Omental fat pad (tissue), 3 donors: ENCODE measurements at regions not wholly inside any gene's neighbourhood (a gene's known extent, or its start where the extent isn't known, plus 50 kb on each side); places are given as distances from the start of the nearest gene placed in this dataset.

Experiments used
- ATAC-seq: fragments of 150-250 bp; one replicate; pipeline ENCODE4 v1.9.1; 2016; ENCODE audit warnings: mild to moderate bottlenecking, moderate library complexity; ENCODE audit not compliant: low FRiP score
- DNase-seq: peaks from one replicate; pipeline ENCODE4 v3.0.0-alpha.2; 2019; ENCODE audit warnings: low spot score
- CTCF ChIP-seq, 3 donors: fragments of 450-650 bp; IDR thresholded peaks; one replicate each; pipeline ENCODE4 v1.5.1; 2016 to 2017; ENCODE audit warnings: antibody characterized with exemption in 3 of 3, mild to moderate bottlenecking in 3 of 3, moderate library complexity in 2 of 3

GRCh38 chr11:92387859-92388258 lies 163.2 kb downstream of the FAT3 start:
- ATAC-seq = no peak
- no peak for TF ChIP-seq CTCF (IDR thresholded peaks at IDR 0.05)
- DNase-seq = no peak

GRCh38 chr11:92388380-92388779 lies 163.8 kb downstream of the FAT3 start:
- no peak for DNase-seq
- TF ChIP-seq CTCF (IDR thresholded peaks at IDR 0.05) = no peak
- ATAC-seq = no peak

GRCh38 chr11:92390783-92391182 lies 166.2 kb downstream of the FAT3 start:
- no peak for TF ChIP-seq CTCF (IDR thresholded peaks at IDR 0.05)
- DNase-seq = no peak
- no peak for ATAC-seq

- DNase-seq (no peak), ATAC-seq (no peak)
- TF ChIP-seq CTCF (IDR thresholded peaks at IDR 0.05) = no peak
These were observed 166.7 kb downstream of the FAT3 start for GRCh38 chr11:92391364-92391763.

- ATAC-seq = no peak
- no peak for DNase-seq
- no peak for TF ChIP-seq CTCF (IDR thresholded peaks at IDR 0.05)
These were observed 167.2 kb downstream of the FAT3 start for GRCh38 chr11:92391808-92392207.

DNA sequence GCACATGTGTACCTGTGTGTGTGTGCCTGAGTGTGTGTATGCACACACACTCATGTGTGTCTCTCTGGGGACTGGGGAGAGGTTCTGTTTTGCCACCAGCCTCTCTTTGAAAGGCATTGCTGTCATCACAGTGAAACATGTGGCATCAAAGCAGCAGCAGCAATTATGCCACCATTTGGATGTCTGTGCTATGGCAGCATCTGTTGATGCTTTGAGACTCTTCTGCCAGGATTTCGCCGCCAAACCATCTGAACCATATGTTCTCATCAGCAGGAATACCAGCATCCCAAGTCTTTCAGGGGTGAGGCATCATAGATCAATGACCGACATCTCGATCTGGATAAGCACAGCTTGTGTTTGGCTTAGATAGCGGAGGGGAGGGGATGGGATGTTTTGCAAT lies 168.6 kb downstream of the FAT3 start:
- no peak for ATAC-seq
- no peak for DNase-seq
- TF ChIP-seq CTCF (IDR thresholded peaks at IDR 0.05) = no peak

DNA sequence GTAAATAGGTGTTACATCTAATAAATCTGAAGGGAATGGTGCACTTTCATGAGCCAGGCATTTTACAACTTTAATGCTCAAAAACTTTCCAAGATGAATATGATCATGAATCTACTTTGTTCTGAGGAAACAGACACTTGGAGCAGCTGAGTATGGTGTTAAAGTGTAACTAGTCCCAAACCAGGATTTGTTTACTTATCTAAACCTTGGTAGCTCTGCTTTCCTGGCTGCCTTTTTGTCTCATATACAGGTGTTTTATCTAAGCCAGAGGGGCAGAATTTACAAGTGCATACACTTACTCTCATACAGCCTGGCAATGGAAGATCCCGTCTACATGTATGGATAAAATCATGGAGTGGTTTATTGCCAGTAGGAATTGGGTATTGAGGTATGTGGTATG lies 171.5 kb downstream of the FAT3 start:
- DNase-seq (no peak), ATAC-seq (no peak)
- TF ChIP-seq CTCF (IDR thresholded peaks at IDR 0.05) = no peak
